Liver (tissue), 3 donors: ENCODE measurements at regions not wholly inside any gene's neighbourhood (a gene's known extent, or its start where the extent isn't known, plus 50 kb on each side); places are given as distances from the start of the nearest gene placed in this dataset.

ENCODE experiments used
- CTCF ChIP-seq: fragments of 150-350 bp; IDR thresholded peaks from 2 replicates; pipeline ENCODE4 v1.5.1; 2017; ENCODE audit warnings: improper control_type of control experiment, low read depth, low read length; ENCODE audit not compliant: missing input control
- FOXA2 ChIP-seq: IDR thresholded peaks from 2 replicates; pipeline ENCODE4 v1.6.1; 2016; ENCODE audit warnings: antibody characterized with exemption
- JUND ChIP-seq, 2 donors: IDR thresholded peaks; 2 replicates each; pipeline ENCODE4 v1.6.1; 2016; ENCODE audit warnings: antibody characterized with exemption in 2 of 2
- RAD21 ChIP-seq, 2 donors: IDR thresholded peaks; 2 replicates each; pipeline ENCODE4 v1.6.1; 2016; ENCODE audit warnings: antibody characterized with exemption in 2 of 2, mild to moderate bottlenecking in 2 of 2
- RXRA ChIP-seq, 2 donors: IDR thresholded peaks; 2 replicates each; pipeline ENCODE4 v1.6.1; 2017 to 2018; ENCODE audit warnings: antibody characterized with exemption in 2 of 2, mild to moderate bottlenecking in 1 of 2
- SP1 ChIP-seq: IDR thresholded peaks from 2 replicates; pipeline ENCODE4 v1.6.1; 2018; ENCODE audit warnings: antibody characterized with exemption, mild to moderate bottlenecking
- TAF1 ChIP-seq: conservative IDR thresholded peaks from 2 replicates; pipeline ENCODE4 v1.6.1; 2016; ENCODE audit warnings: antibody characterized with exemption, mild to moderate bottlenecking
- YY1 ChIP-seq: IDR thresholded peaks from 2 replicates; pipeline ENCODE4 v1.6.1; 2016; ENCODE audit warnings: antibody characterized with exemption, mild to moderate bottlenecking
- TF ChIP-seq, protein P1 (sequence below): IDR thresholded peaks from 2 replicates; pipeline ENCODE4 v1.6.1; 2016; ENCODE audit warnings: antibody characterized with exemption, mild to moderate bottlenecking
- TF ChIP-seq, protein P2 (sequence below): IDR thresholded peaks from 2 replicates; pipeline ENCODE4 v1.6.1; 2016; ENCODE audit warnings: antibody characterized with exemption
- TF ChIP-seq, protein P3 (sequence below): IDR thresholded peaks from 2 replicates; pipeline ENCODE4 v1.6.1; 2016; ENCODE audit warnings: antibody characterized with exemption
- donor health status: healthy.
- donor health status: healthy.

GRCh38 chr14:82182646-82183045 is 649.0 kb upstream of the SEL1L start:
- TF ChIP-seq RAD21 (IDR thresholded peaks at IDR 0.05) (no peak), CTCF (no peak), YY1 (no peak), TAF1 (no peak), RXRA (IDR thresholded peaks at IDR 0.05) (no peak), FOXA2 (no peak), JUND (IDR thresholded peaks at IDR 0.05) (no peak), SP1 (no peak)
- TF ChIP-seq, protein P1, sequence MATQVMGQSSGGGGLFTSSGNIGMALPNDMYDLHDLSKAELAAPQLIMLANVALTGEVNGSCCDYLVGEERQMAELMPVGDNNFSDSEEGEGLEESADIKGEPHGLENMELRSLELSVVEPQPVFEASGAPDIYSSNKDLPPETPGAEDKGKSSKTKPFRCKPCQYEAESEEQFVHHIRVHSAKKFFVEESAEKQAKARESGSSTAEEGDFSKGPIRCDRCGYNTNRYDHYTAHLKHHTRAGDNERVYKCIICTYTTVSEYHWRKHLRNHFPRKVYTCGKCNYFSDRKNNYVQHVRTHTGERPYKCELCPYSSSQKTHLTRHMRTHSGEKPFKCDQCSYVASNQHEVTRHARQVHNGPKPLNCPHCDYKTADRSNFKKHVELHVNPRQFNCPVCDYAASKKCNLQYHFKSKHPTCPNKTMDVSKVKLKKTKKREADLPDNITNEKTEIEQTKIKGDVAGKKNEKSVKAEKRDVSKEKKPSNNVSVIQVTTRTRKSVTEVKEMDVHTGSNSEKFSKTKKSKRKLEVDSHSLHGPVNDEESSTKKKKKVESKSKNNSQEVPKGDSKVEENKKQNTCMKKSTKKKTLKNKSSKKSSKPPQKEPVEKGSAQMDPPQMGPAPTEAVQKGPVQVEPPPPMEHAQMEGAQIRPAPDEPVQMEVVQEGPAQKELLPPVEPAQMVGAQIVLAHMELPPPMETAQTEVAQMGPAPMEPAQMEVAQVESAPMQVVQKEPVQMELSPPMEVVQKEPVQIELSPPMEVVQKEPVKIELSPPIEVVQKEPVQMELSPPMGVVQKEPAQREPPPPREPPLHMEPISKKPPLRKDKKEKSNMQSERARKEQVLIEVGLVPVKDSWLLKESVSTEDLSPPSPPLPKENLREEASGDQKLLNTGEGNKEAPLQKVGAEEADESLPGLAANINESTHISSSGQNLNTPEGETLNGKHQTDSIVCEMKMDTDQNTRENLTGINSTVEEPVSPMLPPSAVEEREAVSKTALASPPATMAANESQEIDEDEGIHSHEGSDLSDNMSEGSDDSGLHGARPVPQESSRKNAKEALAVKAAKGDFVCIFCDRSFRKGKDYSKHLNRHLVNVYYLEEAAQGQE, result no peak
- TF ChIP-seq, protein P2, sequence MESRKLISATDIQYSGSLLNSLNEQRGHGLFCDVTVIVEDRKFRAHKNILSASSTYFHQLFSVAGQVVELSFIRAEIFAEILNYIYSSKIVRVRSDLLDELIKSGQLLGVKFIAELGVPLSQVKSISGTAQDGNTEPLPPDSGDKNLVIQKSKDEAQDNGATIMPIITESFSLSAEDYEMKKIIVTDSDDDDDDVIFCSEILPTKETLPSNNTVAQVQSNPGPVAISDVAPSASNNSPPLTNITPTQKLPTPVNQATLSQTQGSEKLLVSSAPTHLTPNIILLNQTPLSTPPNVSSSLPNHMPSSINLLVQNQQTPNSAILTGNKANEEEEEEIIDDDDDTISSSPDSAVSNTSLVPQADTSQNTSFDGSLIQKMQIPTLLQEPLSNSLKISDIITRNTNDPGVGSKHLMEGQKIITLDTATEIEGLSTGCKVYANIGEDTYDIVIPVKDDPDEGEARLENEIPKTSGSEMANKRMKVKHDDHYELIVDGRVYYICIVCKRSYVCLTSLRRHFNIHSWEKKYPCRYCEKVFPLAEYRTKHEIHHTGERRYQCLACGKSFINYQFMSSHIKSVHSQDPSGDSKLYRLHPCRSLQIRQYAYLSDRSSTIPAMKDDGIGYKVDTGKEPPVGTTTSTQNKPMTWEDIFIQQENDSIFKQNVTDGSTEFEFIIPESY, result no peak
- TF ChIP-seq, protein P3, sequence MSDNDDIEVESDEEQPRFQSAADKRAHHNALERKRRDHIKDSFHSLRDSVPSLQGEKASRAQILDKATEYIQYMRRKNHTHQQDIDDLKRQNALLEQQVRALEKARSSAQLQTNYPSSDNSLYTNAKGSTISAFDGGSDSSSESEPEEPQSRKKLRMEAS, result no peak
